Panc1 (cell line): ENCODE measurements at regions not wholly inside any gene's neighbourhood (a gene's known extent, or its start where the extent isn't known, plus 50 kb on each side); places are given as distances from the start of the nearest gene placed in this dataset.

Experiments used
- ATAC-seq: fragments of 200-7000 bp; cut with Tn5 transposase; 2 replicates; pipeline ENCODE4 v1.9.1; 2020; ENCODE audit warnings: mild to moderate bottlenecking, moderate library complexity
- BruUV-seq: library from RNA; stranded (reverse); fragments of 400-500 nt; replicated peaks from 2 replicates; lab custom pipeline; 2021; lab: Mats Ljungman, UMichigan
- CTCF ChIA-PET: fragments of 300-600 bp; sonication (Branson Sonifier 250); formaldehyde crosslinking; loops from one replicate; lab custom pipeline; 2022; ENCODE audit warnings: antibody characterized with exemption; lab: Charles Lee
- POLR2A ChIA-PET: fragments of 300-600 bp; sonication (Branson Sonifier 250); formaldehyde crosslinking; loops from one replicate; lab custom pipeline; 2022; ENCODE audit warnings: antibody characterized with exemption; lab: Charles Lee
- DNase-seq: peaks from one replicate; pipeline ENCODE4 v3.0.0-alpha.2; 2010; ENCODE audit warnings: low read depth, low spot score
- H3K27ac ChIP-seq: 2 replicates; pipeline ENCODE4 v1.5.1; 2011; ENCODE audit warnings: mild to moderate bottlenecking, low read length, inconsistent platforms
- H3K27me3 ChIP-seq: fragments of 200-500 bp; sonication (Bioruptor generic); 2 replicates; pipeline ENCODE4 v1.6.0; 2014; ENCODE audit warnings: low read length, inconsistent platforms; ENCODE audit not compliant: control insufficient read depth, insufficient read depth
- H3K36me3 ChIP-seq: fragments of 200-500 bp; sonication (Bioruptor generic); 2 replicates; pipeline ENCODE4 v1.5.1; 2014; ENCODE audit warnings: inconsistent platforms, mild to moderate bottlenecking, low read length, moderate library complexity; ENCODE audit not compliant: control insufficient read depth, insufficient read depth
- H3K4me1 ChIP-seq: 2 replicates; pipeline ENCODE4 v1.5.1; 2011; ENCODE audit warnings: inconsistent platforms, mild to moderate bottlenecking, low read length, moderate library complexity; ENCODE audit not compliant: control insufficient read depth, insufficient read depth
- H3K4me3 ChIP-seq, 2 experiments: 2 replicates each; pipeline ENCODE4 v1.5.1; 2011 to 2012; ENCODE audit warnings: low read depth in 2 of 2, low read length in 2 of 2, mild to moderate bottlenecking in 2 of 2, inconsistent platforms in 1 of 2, moderate library complexity in 1 of 2
- H3K9me3 ChIP-seq: fragments of 200-500 bp; sonication (Bioruptor generic); 2 replicates; pipeline ENCODE4 v1.5.1; 2014; ENCODE audit warnings: low read depth, mild to moderate bottlenecking, inconsistent platforms, low read length, moderate library complexity; ENCODE audit not compliant: control insufficient read depth, insufficient read depth
- POLR2AphosphoS5 ChIP-seq: IDR thresholded peaks from 2 replicates; pipeline ENCODE4 v1.6.1; 2012; ENCODE audit warnings: mild to moderate bottlenecking, low read depth, low read length, moderate library complexity
- SIN3A ChIP-seq: IDR thresholded peaks from 2 replicates; pipeline ENCODE4 v1.6.1; 2012; ENCODE audit warnings: low read depth, mild to moderate bottlenecking, low read length, moderate library complexity, borderline replicate concordance; ENCODE audit not compliant: insufficient read depth
- TCF7L2 ChIP-seq: IDR thresholded peaks from 2 replicates; pipeline ENCODE4 v1.6.1; 2011; ENCODE audit warnings: mild to moderate bottlenecking, low read depth, low read length, inconsistent platforms
- in situ Hi-C: cut with HindIII; loops from 2 replicates; pipeline ENCODE4 v1.10.0; 2016; ENCODE audit warnings: low sequenced_read_pairs, low pct_unique_long_range_greater_than_20kb
- intact Hi-C: fragments of 100-400 bp; cut with micrococcal nuclease; formaldehyde crosslinking; loops from one replicate; pipeline ENCODE4 v1.10.0; 2022; ENCODE audit not compliant: unreplicated experiment
- TF ChIP-seq, protein P1 (sequence below): fragments of 450-650 bp; IDR thresholded peaks from 2 replicates; pipeline ENCODE4 v1.5.1; 2017; ENCODE audit warnings: mild to moderate bottlenecking
- TF ChIP-seq, protein P2 (sequence below), 2 experiments: IDR thresholded peaks; 2 replicates each; pipeline ENCODE4 v1.6.1; 2011 to 2012; ENCODE audit warnings: low read depth in 2 of 2, control low read depth in 1 of 2, low read length in 1 of 2, mild to moderate bottlenecking in 1 of 2, moderate library complexity in 1 of 2; ENCODE audit not compliant: insufficient read depth in 1 of 2

DNA sequence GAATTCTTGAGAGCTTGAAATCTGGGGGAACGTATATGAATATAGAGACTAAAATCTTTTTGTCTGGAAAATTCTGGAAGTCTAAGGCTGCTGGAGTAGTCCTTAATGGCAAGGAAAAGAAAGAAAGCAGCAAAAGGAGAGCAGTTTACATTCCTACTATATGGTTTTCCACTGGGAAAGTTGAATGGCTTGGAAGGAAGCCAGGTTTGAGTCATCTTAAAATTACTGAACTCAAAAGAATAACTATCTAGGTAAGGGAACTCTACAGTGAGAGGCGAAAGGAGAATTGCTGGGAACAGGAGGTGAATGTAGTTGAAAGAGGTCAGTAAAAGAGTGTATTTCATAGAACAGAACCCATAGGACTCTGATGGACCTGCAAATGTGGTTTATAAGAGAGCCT lies 258.1 kb upstream of the EDIL3 start:
- Histone ChIP-seq H3K4me3 (no peak overlapping the region), H3K9me3 (no peaks in the 10 kb centered on the region), H3K4me1 (no peaks in the 10 kb centered on the region), H3K27ac (no peak overlapping the region), H3K27me3 (no peaks in the 10 kb centered on the region), H3K36me3 (no peaks in the 10 kb centered on the region)
- CTCF ChIA-PET = no interaction called here
- no TSS peak for BruUV-seq
- DNase-seq (no peak), ATAC-seq (no peak)
- POLR2A ChIA-PET = no interaction called here
- intact Hi-C loops (no loop called here), in situ Hi-C loops (no loop called here)
- TF ChIP-seq POLR2AphosphoS5 (no peak), TCF7L2 (no peak), SIN3A (no peak)
- TF ChIP-seq, protein P1, sequence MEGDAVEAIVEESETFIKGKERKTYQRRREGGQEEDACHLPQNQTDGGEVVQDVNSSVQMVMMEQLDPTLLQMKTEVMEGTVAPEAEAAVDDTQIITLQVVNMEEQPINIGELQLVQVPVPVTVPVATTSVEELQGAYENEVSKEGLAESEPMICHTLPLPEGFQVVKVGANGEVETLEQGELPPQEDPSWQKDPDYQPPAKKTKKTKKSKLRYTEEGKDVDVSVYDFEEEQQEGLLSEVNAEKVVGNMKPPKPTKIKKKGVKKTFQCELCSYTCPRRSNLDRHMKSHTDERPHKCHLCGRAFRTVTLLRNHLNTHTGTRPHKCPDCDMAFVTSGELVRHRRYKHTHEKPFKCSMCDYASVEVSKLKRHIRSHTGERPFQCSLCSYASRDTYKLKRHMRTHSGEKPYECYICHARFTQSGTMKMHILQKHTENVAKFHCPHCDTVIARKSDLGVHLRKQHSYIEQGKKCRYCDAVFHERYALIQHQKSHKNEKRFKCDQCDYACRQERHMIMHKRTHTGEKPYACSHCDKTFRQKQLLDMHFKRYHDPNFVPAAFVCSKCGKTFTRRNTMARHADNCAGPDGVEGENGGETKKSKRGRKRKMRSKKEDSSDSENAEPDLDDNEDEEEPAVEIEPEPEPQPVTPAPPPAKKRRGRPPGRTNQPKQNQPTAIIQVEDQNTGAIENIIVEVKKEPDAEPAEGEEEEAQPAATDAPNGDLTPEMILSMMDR = no peak
- TF ChIP-seq, protein P2, sequence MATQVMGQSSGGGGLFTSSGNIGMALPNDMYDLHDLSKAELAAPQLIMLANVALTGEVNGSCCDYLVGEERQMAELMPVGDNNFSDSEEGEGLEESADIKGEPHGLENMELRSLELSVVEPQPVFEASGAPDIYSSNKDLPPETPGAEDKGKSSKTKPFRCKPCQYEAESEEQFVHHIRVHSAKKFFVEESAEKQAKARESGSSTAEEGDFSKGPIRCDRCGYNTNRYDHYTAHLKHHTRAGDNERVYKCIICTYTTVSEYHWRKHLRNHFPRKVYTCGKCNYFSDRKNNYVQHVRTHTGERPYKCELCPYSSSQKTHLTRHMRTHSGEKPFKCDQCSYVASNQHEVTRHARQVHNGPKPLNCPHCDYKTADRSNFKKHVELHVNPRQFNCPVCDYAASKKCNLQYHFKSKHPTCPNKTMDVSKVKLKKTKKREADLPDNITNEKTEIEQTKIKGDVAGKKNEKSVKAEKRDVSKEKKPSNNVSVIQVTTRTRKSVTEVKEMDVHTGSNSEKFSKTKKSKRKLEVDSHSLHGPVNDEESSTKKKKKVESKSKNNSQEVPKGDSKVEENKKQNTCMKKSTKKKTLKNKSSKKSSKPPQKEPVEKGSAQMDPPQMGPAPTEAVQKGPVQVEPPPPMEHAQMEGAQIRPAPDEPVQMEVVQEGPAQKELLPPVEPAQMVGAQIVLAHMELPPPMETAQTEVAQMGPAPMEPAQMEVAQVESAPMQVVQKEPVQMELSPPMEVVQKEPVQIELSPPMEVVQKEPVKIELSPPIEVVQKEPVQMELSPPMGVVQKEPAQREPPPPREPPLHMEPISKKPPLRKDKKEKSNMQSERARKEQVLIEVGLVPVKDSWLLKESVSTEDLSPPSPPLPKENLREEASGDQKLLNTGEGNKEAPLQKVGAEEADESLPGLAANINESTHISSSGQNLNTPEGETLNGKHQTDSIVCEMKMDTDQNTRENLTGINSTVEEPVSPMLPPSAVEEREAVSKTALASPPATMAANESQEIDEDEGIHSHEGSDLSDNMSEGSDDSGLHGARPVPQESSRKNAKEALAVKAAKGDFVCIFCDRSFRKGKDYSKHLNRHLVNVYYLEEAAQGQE (IDR thresholded peaks at IDR 0.05; ENCODE audit: insufficient read depth in 1 of 2, low read depth in 2 of 2, low read length in 1 of 2) = no peak

DNA sequence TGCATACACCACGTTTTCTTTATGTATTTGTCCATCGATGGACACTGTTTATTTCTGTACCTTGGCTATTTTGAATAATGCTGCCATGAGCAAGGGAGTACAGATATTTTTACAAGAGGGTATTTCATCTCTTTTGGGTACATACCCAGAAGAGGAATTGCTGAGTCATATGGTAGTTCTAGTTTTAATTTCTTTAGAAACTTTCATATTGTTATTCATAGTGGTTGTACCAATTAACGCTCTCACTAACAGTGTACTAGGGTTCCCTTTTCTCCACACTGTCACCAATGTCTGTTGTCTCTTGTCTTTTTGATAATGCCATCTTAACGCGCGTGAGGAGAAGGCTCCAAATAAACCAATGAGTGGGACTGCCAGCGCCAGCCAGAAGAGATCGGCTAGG lies 257.6 kb upstream of the EDIL3 start:
- no peak overlapping the region for H3K4me3 ChIP-seq
- H3K27me3 ChIP-seq = no peaks in the 10 kb centered on the region
- intact Hi-C loops (no loop called here), in situ Hi-C loops (no loop called here)
- ChIA-PET CTCF (no interaction called here), POLR2A (no interaction called here)
- H3K36me3 ChIP-seq = no peaks in the 10 kb centered on the region
- H3K27ac ChIP-seq = no peak overlapping the region
- H3K9me3 ChIP-seq = no peaks in the 10 kb centered on the region
- ATAC-seq = no peak
- no peak for DNase-seq
- BruUV-seq = no TSS peak
- TF ChIP-seq SIN3A (no peak), TCF7L2 (no peak), POLR2AphosphoS5 (no peak)
- TF ChIP-seq, protein P2 (IDR thresholded peaks at IDR 0.05; ENCODE audit: insufficient read depth in 1 of 2, low read depth in 2 of 2, low read length in 1 of 2) = no peak
- TF ChIP-seq, protein P1 = no peak
- H3K4me1 ChIP-seq = no peaks in the 10 kb centered on the region
